ENCODE measurements at regions not wholly inside any gene's neighbourhood (a gene's known extent, or its start where the extent isn't known, plus 50 kb on each side); places are given as distances from the start of the nearest gene placed in this dataset.

DNA sequence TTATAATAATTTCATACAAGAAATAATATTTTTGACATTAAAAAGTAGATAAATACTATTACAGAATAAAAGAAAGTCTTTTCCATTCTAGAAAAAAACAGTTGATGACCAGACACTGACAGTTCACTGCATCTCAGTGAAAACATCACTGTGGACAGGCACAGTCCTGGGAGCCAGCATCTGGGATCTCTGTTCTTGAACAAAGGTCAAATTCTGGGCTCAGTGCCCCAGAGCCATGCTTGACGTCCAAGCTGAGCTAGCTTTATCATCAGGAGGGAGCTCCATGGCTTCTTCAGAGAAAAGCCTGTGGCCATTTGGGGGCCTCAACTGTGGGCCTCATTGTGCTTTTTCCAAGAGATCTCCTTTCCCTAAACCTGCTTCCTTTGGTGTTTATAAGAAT lies 86.1 kb upstream of the SRD5A2 start:
- TF ChIP-seq YY1 (IDR thresholded peaks at IDR 0.05; ENCODE audit: insufficient read depth, insufficient read length) (no peak), ZNF274 (IDR thresholded peaks at IDR 0.05; ENCODE audit: low read depth, low read length) (no peak)

Measured in NT2/D1 (cell line).